Hematopoietic multipotent progenitor cell (in vitro differentiated cells): ENCODE measurements at regions not wholly inside any gene's neighbourhood (a gene's known extent, or its start where the extent isn't known, plus 50 kb on each side); places are given as distances from the start of the nearest gene placed in this dataset.
"Not testable (repeated sequence)": the region's sequence is repeated elsewhere in the genome, so short reads cannot be mapped to it uniquely, and the experiment has no call there.

Experiments
- DNase-seq, 3 donors: peaks; one replicate each; pipeline ENCODE4 v3.0.0-alpha.2; 2011 to 2015; ENCODE audit warnings: low read depth in 2 of 3, low spot score in 2 of 3

GRCh38 chr6:105518993-105519392 lies 116.1 kb upstream of the PREP start:
- DNase-seq, result not testable (repeated sequence)

- no peak for DNase-seq
Measured at GRCh38 chr6:105515054-105515453, 112.2 kb upstream of the PREP start.

GRCh38 chr6:105514306-105514705 lies 111.4 kb upstream of the PREP start:
- no peak for DNase-seq

GRCh38 chr6:105511639-105512038 lies 108.8 kb upstream of the PREP start:
- DNase-seq, result no peak

GRCh38 chr6:105510746-105511145 lies 107.9 kb upstream of the PREP start:
- DNase-seq, result no peak

- no peak for DNase-seq
Measured at GRCh38 chr6:105509506-105510331, 106.8 kb upstream of the PREP start.

- DNase-seq, result no peak
Measured at GRCh38 chr6:105507811-105508210, 104.9 kb upstream of the PREP start.

GRCh38 chr6:105504706-105505105 lies 101.8 kb upstream of the PREP start:
- DNase-seq, result no peak

GRCh38 chr6:105503641-105504040 lies 100.8 kb upstream of the PREP start:
- DNase-seq, result no peak

GRCh38 chr6:105501826-105502344 lies 99.0 kb upstream of the PREP start:
- DNase-seq, result no peak

- no peak for DNase-seq
Measured at GRCh38 chr6:105501246-105501645, 98.4 kb upstream of the PREP start.

- DNase-seq, result no peak
Measured at GRCh38 chr6:105500693-105501092, 97.8 kb upstream of the PREP start.

GRCh38 chr6:105499931-105500330 lies 97.0 kb upstream of the PREP start:
- DNase-seq, result no peak

GRCh38 chr6:105499136-105499870 lies 96.4 kb upstream of the PREP start:
- DNase-seq, result no peak

GRCh38 chr6:105497549-105497948 lies 94.7 kb upstream of the PREP start:
- DNase-seq, result no peak

GRCh38 chr6:105495515-105495914 lies 92.6 kb upstream of the PREP start:
- DNase-seq, result no peak

GRCh38 chr6:105494688-105495087 lies 91.8 kb upstream of the PREP start:
- no peak for DNase-seq

GRCh38 chr6:105493736-105494135 lies 90.9 kb upstream of the PREP start:
- no peak for DNase-seq

- no peak for DNase-seq
Measured at GRCh38 chr6:105492706-105493673, 90.1 kb upstream of the PREP start.

GRCh38 chr6:105489216-105489530 lies 86.3 kb upstream of the PREP start:
- DNase-seq, result no peak
